HG02938 (cell line): ENCODE measurements at regions not wholly inside any gene's neighbourhood (a gene's known extent, or its start where the extent isn't known, plus 50 kb on each side); places are given as distances from the start of the nearest gene placed in this dataset.

Source experiments
- ATAC-seq: cut with Tn5 transposase; IDR thresholded peaks from one replicate; pipeline ENCODE4 v1.9.1; 2021; ENCODE audit warnings: mild to moderate bottlenecking, moderate library complexity; ENCODE audit not compliant: unreplicated experiment

GRCh38 chr3:18740631-18741583, 315.8 kb upstream of the SATB1 start:
- ATAC-seq, result peak; percentile 88

- no peak for ATAC-seq
Measured at GRCh38 chr3:18739099-18739433, 313.9 kb upstream of the SATB1 start.

GRCh38 chr3:18738393-18739098, 313.4 kb upstream of the SATB1 start:
- ATAC-seq, result no peak

- ATAC-seq, result no peak
Measured at GRCh38 chr3:18735005-18735404, 309.9 kb upstream of the SATB1 start.

GRCh38 chr3:18734309-18734708, 309.2 kb upstream of the SATB1 start:
- no peak for ATAC-seq

GRCh38 chr3:18732474-18732873, 307.3 kb upstream of the SATB1 start:
- no peak for ATAC-seq

GRCh38 chr3:18730491-18730890, 305.4 kb upstream of the SATB1 start:
- no peak for ATAC-seq

- ATAC-seq, result no peak
Measured at GRCh38 chr3:18729671-18730070, 304.5 kb upstream of the SATB1 start.

- no peak for ATAC-seq
Measured at GRCh38 chr3:18725668-18726407, 300.7 kb upstream of the SATB1 start.

- no peak for ATAC-seq
Measured at GRCh38 chr3:18724456-18724855, 299.3 kb upstream of the SATB1 start.

- ATAC-seq, result no peak
Measured at GRCh38 chr3:18723206-18723810, 298.2 kb upstream of the SATB1 start.

GRCh38 chr3:18720543-18720942, 295.4 kb upstream of the SATB1 start:
- ATAC-seq, result no peak

GRCh38 chr3:18717598-18717997, 292.5 kb upstream of the SATB1 start:
- ATAC-seq, result no peak

GRCh38 chr3:18716821-18717220, 291.7 kb upstream of the SATB1 start:
- ATAC-seq, result no peak

GRCh38 chr3:18716101-18716500, 291.0 kb upstream of the SATB1 start:
- ATAC-seq, result no peak

- ATAC-seq, result no peak
Measured at GRCh38 chr3:18715208-18715607, 290.1 kb upstream of the SATB1 start.

GRCh38 chr3:18713577-18713951, 288.4 kb upstream of the SATB1 start:
- no peak for ATAC-seq

- no peak for ATAC-seq
Measured at GRCh38 chr3:18712713-18713576, 287.8 kb upstream of the SATB1 start.

- no peak for ATAC-seq
Measured at GRCh38 chr3:18704326-18704725, 279.2 kb upstream of the SATB1 start.

- ATAC-seq, result no peak
Measured at GRCh38 chr3:18703798-18704197, 278.7 kb upstream of the SATB1 start.
